NCI-H128 (cell line): ENCODE measurements at regions not wholly inside any gene's neighbourhood (a gene's known extent, or its start where the extent isn't known, plus 50 kb on each side); places are given as distances from the start of the nearest gene placed in this dataset.

ENCODE experiments used
- DNase-seq: peaks from one replicate; lab custom pipeline; 2025; ENCODE audit not compliant: unreplicated experiment; lab: John Stamatoyannopoulos, UW

DNA sequence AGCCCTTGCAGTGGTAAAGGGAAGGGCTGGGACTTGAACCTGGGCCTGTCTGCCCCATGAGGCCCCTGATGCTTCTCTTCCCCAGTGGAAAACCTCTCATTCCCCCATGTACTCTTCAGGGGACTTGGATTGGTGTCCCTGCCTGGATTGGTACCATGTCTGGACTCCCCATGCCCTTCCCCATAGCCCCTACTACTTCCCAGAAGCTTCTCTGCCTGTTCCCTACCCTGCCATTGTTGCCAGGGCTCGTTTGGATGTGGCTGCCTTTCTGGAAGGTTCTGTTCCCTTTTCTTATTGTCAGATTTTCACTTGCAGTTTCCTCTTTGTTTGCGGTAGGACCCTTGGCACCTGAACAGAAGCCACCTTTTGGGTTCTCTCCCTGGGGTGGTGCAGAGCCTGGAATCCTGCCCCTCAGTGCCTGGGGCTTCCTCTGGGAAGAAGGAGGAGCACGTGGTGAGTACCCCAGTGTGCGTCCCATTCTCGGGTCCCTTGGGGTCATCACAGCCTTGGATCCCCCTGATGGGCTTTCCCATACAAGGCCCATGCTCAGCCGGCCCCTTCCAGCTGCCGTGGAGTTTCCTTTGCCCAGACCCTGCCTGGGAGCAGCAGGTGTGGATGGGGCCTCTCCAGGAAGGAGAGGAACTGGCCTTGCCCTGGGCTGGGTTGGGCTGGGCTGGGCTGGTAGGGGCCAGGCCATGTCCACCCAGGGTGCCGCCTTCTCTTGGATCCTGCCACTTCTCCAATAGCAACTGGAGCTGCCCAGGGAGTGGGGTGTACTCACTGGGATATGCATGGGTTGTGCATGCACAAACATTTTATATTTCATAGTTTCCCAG lies 281.1 kb downstream of the PTPRU start:
- no peak for DNase-seq

GRCh38 chr1:29516063-29516820 lies 279.9 kb downstream of the PTPRU start:
- DNase-seq, result no peak

DNA sequence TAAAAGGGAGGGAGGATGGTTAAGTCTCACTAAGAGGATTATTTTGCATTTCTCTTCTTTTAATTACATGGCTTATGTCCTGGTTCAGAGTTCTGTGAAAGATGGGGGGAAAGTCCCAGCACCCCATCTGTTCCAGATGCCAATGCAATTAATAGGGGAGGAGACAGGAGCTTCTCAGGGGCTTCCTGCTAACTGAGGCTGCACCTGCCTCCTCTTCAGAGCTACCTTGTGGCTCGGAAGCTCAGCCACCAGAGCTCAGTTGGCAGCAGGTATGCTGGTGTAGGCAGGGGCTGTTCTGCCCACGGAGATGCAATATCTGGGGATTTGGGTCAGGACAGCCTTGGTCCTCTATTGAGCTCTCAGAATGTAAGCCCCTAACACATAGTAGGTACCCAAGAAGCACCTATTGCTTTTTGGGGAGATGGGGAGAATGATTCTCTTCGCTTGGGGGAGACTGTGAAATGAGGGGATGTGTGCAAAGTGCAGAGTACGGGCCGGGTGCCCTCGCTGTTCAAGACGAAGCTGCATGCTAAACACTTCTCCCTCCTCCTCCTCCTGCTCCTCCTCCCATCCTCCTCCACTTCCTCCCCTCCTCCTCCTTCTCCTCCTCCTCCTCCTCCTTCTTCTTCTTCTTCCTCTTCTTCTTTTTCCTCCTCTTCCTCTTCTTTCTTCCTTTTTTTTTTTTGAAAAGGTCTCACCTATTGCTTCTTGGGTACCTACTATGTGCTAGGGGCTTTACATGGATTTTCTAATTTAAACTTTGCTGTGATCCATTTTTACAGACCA lies 279.0 kb downstream of the PTPRU start:
- DNase-seq, result no peak

GRCh38 chr1:29514361-29515169 lies 278.2 kb downstream of the PTPRU start:
- DNase-seq, result no peak

DNA sequence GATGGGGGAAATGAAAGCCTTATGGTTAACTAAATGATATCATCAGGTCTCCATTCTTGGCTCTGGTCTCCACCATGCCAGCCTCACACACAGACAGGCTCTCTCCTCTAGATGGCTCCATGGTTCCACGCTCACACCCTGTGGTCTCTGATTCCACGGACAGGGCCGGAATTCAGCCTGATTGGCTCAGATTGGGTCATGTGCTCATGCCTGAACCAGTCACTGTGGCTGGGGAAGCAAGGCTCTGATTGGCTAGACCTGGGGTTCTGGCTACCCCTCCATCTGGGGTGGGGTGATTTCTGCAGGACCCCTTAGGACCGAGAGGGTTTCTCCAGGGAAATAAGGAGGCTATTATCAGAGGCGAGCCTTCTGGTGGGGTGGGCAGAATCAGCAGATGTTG lies 277.0 kb downstream of the PTPRU start:
- no peak for DNase-seq

DNA sequence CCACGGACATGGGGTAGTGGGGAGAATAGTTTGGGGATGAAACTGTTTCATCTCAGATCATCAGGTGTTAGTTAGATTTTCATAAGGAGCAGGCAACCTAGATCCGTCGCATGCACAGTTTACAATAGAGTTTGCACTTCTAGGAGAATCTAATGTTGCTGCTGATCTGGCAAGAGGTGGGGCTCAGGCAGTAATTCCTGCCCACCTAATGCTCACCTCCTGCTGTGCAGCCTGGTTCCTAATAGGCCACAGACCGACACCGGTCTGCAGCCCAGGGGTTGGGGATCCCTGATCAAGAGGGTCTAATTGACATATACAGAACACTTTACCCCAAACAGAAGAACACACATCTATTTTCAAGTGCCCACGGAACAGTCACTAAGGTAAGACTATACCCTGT lies 275.1 kb downstream of the PTPRU start:
- DNase-seq, result no peak

- DNase-seq, result no peak
Observed at GRCh38 chr1:29508458-29509107, 272.3 kb downstream of the PTPRU start.

DNA sequence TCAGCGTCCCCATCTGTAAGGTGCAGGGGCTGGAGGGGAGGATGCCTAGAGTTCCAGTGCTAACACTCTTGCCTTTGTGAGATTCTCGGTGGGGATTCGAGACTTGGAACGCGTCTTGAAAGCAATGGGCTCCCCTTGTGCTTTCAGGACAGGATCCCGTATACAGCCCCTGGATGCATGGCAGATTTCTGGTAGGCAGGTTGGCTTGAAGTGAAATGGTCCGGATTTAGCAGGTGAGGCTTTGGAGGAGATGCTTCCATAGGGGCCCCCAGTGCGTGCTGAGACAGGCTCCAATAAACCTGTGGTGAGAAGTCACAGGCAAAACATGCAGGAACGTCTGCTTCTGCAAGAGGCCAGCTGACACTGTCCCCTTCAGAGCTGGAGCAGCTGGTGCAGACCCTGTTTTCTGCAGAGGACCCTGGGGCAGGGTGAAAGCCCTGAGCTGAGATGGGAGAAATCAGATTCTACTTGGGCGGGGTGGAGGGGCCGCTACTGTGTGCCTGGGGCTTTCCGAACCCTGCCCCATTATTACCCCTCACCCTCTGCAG lies 270.4 kb downstream of the PTPRU start:
- DNase-seq, result no peak

- no peak for DNase-seq
Observed at GRCh38 chr1:29505532-29506220, 269.4 kb downstream of the PTPRU start.

- no peak for DNase-seq
Observed at GRCh38 chr1:29504709-29505410, 268.5 kb downstream of the PTPRU start.

- DNase-seq, result no peak
Observed at GRCh38 chr1:29504196-29504595, 267.9 kb downstream of the PTPRU start.

GRCh38 chr1:29502911-29503840 lies 266.9 kb downstream of the PTPRU start:
- DNase-seq, result peak; percentile 87

DNA sequence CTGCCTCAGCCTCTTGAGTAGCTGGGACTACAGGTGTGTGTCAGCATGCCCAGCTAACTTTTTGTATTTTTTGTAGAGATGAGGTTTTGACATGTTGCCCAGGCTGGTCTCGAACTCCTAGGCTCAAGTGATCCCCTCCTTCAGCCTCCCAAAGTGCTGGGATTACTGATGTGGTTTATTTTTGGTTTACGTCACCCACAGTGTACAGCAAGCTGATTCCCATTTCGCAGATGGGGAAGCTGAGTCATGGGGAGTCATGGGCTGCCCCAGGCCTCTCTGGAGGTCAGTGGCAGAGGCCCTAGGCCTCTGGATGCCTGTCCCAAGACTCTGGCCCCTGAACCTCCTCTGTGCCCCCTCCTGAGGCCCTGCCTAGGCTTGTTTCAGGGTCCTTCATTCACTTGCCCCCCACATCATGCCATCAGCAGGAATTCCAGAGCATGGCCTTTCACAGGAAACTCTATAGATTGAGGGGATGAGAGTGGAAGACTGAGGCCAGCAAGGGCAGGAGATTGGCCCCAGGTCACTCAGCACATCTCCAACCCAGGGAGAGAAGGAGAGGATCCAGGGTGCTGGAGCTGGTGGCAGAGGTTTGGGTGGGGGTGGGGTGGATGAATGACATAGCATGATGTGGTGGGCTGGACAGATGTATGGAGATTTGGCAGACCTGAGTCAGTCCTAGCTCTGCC lies 266.0 kb downstream of the PTPRU start:
- DNase-seq, result no peak

DNA sequence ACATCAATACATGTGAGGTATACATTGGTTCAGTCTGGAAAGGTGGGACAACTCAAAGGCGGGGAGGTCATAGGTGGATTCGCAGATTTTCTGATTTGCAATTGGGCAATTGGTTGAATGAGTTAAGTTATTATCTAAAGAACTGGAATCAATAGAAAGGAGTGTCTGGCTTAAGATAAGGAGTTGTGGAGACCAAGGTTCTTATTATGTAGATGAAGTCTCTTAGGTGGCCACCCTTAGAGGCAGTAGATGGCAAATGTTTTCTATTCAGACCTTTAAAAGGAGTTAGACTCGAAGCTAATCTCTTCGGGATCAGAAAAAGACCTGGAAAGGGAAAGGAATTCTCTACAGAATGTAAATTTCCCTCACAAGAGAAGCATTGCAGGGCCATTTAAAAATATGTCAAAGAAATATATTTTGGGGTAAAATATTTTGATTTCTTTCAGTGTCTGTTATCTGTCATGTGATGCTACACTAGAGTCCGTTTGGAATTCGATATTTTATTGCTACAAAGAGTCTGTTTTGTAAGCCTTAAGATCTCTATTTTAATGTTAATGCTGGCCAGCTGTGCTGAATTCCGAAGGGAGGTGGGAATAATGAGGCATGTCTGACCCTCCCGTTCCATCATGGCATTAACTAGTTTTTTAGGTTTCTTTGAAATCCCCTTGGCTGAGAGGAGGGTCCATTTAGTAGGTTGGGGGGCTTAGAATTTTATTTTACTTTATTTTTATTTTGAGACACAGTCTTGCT lies 265.1 kb downstream of the PTPRU start:
- no peak for DNase-seq

DNA sequence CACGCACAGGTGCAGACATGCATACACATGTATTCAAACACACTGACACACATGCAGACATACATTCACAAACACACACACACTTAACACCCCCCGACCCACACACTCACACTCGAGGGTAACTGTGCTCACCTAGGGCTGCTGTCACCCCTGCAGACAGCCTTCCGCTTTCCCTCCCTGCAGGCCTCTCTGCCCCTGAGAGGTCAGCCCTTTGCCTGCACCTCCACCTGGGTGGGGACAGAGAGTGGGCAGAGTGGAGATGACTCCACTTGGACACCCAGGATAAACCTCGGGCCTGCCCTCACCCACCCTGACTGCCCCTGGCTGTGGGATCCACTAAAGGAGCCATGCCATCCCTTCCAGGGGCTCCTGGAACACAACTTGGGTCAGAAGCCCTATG lies 264.3 kb downstream of the PTPRU start:
- DNase-seq, result no peak

DNA sequence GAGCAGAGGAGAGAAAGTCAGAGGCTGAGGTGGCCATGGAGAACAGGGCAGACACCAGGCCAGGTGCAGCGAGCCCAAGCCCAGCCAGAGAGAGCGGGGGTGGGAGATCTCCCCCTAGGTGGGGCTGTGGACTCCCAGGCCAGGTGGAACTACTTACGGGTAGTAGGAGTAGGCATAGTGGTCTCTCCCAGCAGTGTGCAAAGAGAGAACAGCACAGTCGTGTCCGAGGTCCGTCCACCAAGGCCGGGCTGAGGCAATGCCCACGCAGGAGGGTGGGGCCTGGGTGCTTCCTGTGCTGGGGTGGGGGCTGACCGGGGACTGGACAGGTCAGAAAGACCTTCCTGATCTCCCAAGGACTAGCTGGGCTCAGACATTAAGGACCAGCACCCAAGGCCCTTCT lies 263.7 kb downstream of the PTPRU start:
- no peak for DNase-seq
